DMS153 treated with DMSO at 0.1 percent for 48 hours (cell line): ENCODE measurements at regions not wholly inside any gene's neighbourhood (a gene's known extent, or its start where the extent isn't known, plus 50 kb on each side); places are given as distances from the start of the nearest gene placed in this dataset.
A peak's percentile ranks its signal among the peaks of the same experiment; 100 is the strongest.

Experiments used
- DNase-seq: peaks from one replicate; lab custom pipeline; 2025; ENCODE audit not compliant: unreplicated experiment; lab: John Stamatoyannopoulos, UW

- DNase-seq = no peak
Observed at GRCh38 chr1:25038699-25039098, 108.6 kb upstream of the RUNX3 start.

- no peak for DNase-seq
Observed at GRCh38 chr1:25037174-25038074, 107.3 kb upstream of the RUNX3 start.

GRCh38 chr1:25036117-25036546 lies 106.1 kb upstream of the RUNX3 start:
- no peak for DNase-seq

GRCh38 chr1:25035523-25036116 lies 105.5 kb upstream of the RUNX3 start:
- DNase-seq = no peak

- DNase-seq = no peak
Observed at GRCh38 chr1:25034736-25035522, 104.9 kb upstream of the RUNX3 start.

- no peak for DNase-seq
Observed at GRCh38 chr1:25033828-25034705, 104.0 kb upstream of the RUNX3 start.

GRCh38 chr1:25033030-25033827 lies 103.2 kb upstream of the RUNX3 start:
- no peak for DNase-seq

- peak; percentile 85 for DNase-seq
Observed at GRCh38 chr1:25031966-25032667, 102.0 kb upstream of the RUNX3 start.

GRCh38 chr1:25031601-25031965 lies 101.5 kb upstream of the RUNX3 start:
- DNase-seq = no peak

GRCh38 chr1:25030674-25031589 lies 100.9 kb upstream of the RUNX3 start:
- no peak for DNase-seq

GRCh38 chr1:25030012-25030411 lies 99.9 kb upstream of the RUNX3 start:
- no peak for DNase-seq

GRCh38 chr1:25028907-25029599 lies 99.0 kb upstream of the RUNX3 start:
- peak; percentile 85 for DNase-seq

- no peak for DNase-seq
Observed at GRCh38 chr1:25028587-25028906, 98.5 kb upstream of the RUNX3 start.

- DNase-seq = no peak
Observed at GRCh38 chr1:25027822-25028586, 97.9 kb upstream of the RUNX3 start.

GRCh38 chr1:25026730-25027450 lies 96.8 kb upstream of the RUNX3 start:
- no peak for DNase-seq

- no peak for DNase-seq
Observed at GRCh38 chr1:25026304-25026703, 96.2 kb upstream of the RUNX3 start.
